Osteoblast (primary cell): ENCODE measurements at regions not wholly inside any gene's neighbourhood (a gene's known extent, or its start where the extent isn't known, plus 50 kb on each side); places are given as distances from the start of the nearest gene placed in this dataset.

Experiments used
- DNase-seq: peaks from one replicate; pipeline ENCODE4 v3.0.0; 2011; ENCODE audit warnings: low spot score, mixed read lengths; ENCODE audit not compliant: insufficient read length; ENCODE audit errors: missing footprints
- H2AFZ ChIP-seq: 2 replicates; pipeline ENCODE4 v1.6.0; 2011; ENCODE audit warnings: mild to moderate bottlenecking, low read length
- H3K27ac ChIP-seq: 2 replicates; pipeline ENCODE4 v1.5.1; 2011; ENCODE audit warnings: mild to moderate bottlenecking, low read depth, low read length, moderate library complexity
- H3K27me3 ChIP-seq: 2 replicates; pipeline ENCODE4 v1.6.0; 2012; ENCODE audit warnings: mild to moderate bottlenecking, control low read depth, inconsistent platforms, low read length, moderate library complexity; ENCODE audit not compliant: insufficient read depth
- H3K36me3 ChIP-seq: 2 replicates; pipeline ENCODE4 v1.5.1; 2011; ENCODE audit warnings: mild to moderate bottlenecking, low read length, control low read depth, moderate library complexity; ENCODE audit not compliant: insufficient read depth
- H3K4me1 ChIP-seq: 2 replicates; pipeline ENCODE4 v1.5.1; 2011; ENCODE audit warnings: mild to moderate bottlenecking, low read length, control low read depth, moderate library complexity; ENCODE audit not compliant: insufficient read depth
- H3K4me2 ChIP-seq: 2 replicates; pipeline ENCODE4 v1.6.0; 2011; ENCODE audit warnings: mild to moderate bottlenecking, low read length; ENCODE audit not compliant: insufficient read depth
- H3K4me3 ChIP-seq: fragments of 200-600 bp; sonication (generic); 3 replicates; pipeline ENCODE4 v1.5.1; 2012; ENCODE audit warnings: mild to moderate bottlenecking, low read length, inconsistent platforms; ENCODE audit not compliant: insufficient read depth
- H3K79me2 ChIP-seq: 2 replicates; pipeline ENCODE4 v1.6.0; 2012; ENCODE audit warnings: mild to moderate bottlenecking, low read length, control low read depth, inconsistent platforms; ENCODE audit not compliant: insufficient read depth
- H3K9me3 ChIP-seq: 2 replicates; pipeline ENCODE4 v1.5.1; 2011; ENCODE audit warnings: low read depth, low read length, control low read depth
- H4K20me1 ChIP-seq: 2 replicates; pipeline ENCODE4 v1.6.0; 2012; ENCODE audit warnings: mild to moderate bottlenecking, low read length, control low read depth; ENCODE audit not compliant: insufficient read depth
- TF ChIP-seq, protein P1 (sequence below): IDR thresholded peaks from 2 replicates; pipeline ENCODE4 v1.5.1; 2011; ENCODE audit warnings: mild to moderate bottlenecking, low read depth, low read length, moderate library complexity; ENCODE audit errors: extremely low read depth

DNA sequence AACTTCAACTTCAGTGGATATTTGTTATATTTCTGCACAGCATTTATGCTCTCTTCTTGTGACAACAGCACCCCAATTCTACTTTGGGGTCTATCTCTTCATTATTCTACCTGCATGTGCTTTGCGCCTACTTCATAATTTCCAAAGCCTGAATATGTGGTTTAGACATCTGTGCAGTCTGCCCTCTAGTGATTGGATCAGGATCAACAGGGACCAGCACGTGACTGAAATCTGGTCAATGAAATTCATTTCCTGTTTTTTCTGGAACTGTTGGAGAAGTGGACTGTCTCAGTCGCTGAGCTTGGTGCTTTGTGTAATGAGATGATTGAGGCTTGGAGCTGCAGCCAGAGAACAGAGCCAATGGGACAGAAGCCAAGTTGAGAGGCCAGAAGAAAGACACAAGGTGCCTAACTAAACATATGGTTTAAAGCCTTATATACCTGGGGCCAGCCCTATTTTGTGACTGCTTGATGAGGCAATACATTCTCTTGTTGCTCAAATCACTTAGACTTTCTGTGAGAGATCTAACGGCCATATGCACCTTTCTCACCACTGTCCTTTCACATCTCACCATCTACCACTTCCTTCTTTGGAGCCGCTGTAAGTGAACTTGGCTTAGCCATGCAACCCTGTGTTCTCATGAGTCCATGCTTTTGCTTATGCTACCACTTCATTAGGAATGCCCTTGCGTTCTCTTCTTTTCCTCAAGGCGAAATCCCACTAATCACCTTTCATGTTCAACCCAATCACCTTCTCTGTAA lies 68.8 kb upstream of the PPP2R2B start:
- Histone ChIP-seq H3K36me3 (no peaks in the 10 kb centered on the region), H3K9me3 (no peaks in the 10 kb centered on the region), H3K4me3 (no peak overlapping the region), H3K79me2 (no peaks in the 10 kb centered on the region), H3K4me2 (no peak overlapping the region), H3K27ac (no peak overlapping the region), H4K20me1 (no peaks in the 10 kb centered on the region), H3K27me3 (no peaks in the 10 kb centered on the region), H3K4me1 (no peaks in the 10 kb centered on the region), H2AFZ (no peak overlapping the region)
- TF ChIP-seq, protein P1, sequence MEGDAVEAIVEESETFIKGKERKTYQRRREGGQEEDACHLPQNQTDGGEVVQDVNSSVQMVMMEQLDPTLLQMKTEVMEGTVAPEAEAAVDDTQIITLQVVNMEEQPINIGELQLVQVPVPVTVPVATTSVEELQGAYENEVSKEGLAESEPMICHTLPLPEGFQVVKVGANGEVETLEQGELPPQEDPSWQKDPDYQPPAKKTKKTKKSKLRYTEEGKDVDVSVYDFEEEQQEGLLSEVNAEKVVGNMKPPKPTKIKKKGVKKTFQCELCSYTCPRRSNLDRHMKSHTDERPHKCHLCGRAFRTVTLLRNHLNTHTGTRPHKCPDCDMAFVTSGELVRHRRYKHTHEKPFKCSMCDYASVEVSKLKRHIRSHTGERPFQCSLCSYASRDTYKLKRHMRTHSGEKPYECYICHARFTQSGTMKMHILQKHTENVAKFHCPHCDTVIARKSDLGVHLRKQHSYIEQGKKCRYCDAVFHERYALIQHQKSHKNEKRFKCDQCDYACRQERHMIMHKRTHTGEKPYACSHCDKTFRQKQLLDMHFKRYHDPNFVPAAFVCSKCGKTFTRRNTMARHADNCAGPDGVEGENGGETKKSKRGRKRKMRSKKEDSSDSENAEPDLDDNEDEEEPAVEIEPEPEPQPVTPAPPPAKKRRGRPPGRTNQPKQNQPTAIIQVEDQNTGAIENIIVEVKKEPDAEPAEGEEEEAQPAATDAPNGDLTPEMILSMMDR: peak; percentile 31
- no peak for DNase-seq

DNA sequence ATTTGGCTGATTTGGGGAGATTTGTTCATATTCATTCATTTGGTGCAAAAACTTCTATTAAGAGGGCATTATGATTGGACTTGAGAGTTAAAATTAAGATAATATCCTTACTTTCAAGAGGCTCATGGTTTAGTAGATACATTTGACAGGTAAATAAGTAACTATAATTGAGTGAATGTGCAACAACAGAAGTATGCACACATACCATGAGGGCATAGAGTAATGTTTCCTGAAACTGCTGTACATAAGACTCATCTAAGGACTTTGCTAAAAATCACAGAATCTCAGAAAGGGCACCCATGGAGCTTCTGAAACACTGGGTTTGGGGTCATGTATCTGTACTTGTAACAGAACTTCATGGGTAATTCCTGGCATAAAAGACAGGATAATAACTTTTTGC lies 70.1 kb upstream of the PPP2R2B start:
- TF ChIP-seq, protein P1: no peak
- no peaks in the 10 kb centered on the region for H3K27me3 ChIP-seq
- H3K79me2 ChIP-seq: no peaks in the 10 kb centered on the region
- no peak for DNase-seq
- no peak overlapping the region for H3K4me2 ChIP-seq
- no peak overlapping the region for H3K27ac ChIP-seq
- no peak overlapping the region for H3K4me3 ChIP-seq
- H2AFZ ChIP-seq: no peak overlapping the region
- H3K4me1 ChIP-seq: no peaks in the 10 kb centered on the region
- H4K20me1 ChIP-seq: no peaks in the 10 kb centered on the region
- H3K9me3 ChIP-seq: no peaks in the 10 kb centered on the region
- no peaks in the 10 kb centered on the region for H3K36me3 ChIP-seq

DNA sequence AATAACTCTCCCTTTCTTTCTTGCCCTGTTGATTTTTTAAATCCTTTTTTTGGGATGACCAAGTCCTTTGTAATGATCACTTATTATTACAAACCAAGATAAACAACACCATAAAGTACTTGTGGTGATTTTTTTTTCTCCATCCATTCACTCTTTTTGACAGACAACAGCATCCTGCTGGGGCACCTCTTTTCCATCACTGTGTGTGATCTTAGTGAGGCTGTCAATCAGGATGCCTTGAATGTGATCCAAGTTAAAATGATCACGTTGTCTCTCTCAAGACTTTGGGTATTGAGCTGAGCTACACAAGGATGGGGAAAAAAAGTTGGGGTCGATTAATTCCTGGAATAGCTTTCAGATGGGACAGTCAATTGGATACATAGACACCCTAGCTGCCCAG lies 73.6 kb upstream of the PPP2R2B start:
- H3K4me2 ChIP-seq: no peak overlapping the region
- H3K36me3 ChIP-seq: no peaks in the 10 kb centered on the region
- no peak for DNase-seq
- TF ChIP-seq, protein P1: no peak
- no peaks in the 10 kb centered on the region for H3K4me1 ChIP-seq
- no peak overlapping the region for H3K27ac ChIP-seq
- H2AFZ ChIP-seq: no peak overlapping the region
- no peaks in the 10 kb centered on the region for H3K27me3 ChIP-seq
- H4K20me1 ChIP-seq: no peaks in the 10 kb centered on the region
- H3K9me3 ChIP-seq: no peaks in the 10 kb centered on the region
- no peak overlapping the region for H3K4me3 ChIP-seq
- no peaks in the 10 kb centered on the region for H3K79me2 ChIP-seq

DNA sequence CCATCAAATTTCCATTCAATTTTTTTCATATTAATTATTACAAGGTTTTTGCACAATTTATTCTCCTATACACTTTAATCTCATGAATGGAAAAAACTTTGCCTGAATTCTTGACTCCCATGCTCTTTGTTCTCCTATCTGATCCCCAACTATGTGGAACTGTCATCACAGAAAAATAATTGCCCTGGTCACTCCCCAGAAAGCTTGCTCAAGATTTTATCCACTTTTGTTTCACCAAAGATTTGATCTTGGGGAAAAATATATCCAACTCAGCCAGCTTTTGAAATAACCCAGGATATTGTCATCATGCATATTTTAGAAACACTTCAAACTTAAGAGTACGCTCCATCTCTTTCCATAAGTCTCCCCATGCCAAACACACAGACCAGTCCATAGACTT lies 77.7 kb upstream of the PPP2R2B start:
- Histone ChIP-seq H3K79me2 (no peaks in the 10 kb centered on the region), H3K27me3 (no peaks in the 10 kb centered on the region), H3K4me3 (no peak overlapping the region), H3K36me3 (no peaks in the 10 kb centered on the region), H3K27ac (no peak overlapping the region), H3K9me3 (no peaks in the 10 kb centered on the region), H3K4me2 (no peak overlapping the region), H3K4me1 (no peaks in the 10 kb centered on the region), H2AFZ (no peak overlapping the region), H4K20me1 (no peaks in the 10 kb centered on the region)
- DNase-seq: no peak
- TF ChIP-seq, protein P1: no peak
